Astrocyte of the spinal cord (primary cell): ENCODE measurements at regions not wholly inside any gene's neighbourhood (a gene's known extent, or its start where the extent isn't known, plus 50 kb on each side); places are given as distances from the start of the nearest gene placed in this dataset.
A peak's percentile ranks its signal among the peaks of the same experiment; 100 is the strongest.

ENCODE experiments used
- DNase-seq: peaks from one replicate; pipeline ENCODE4 v3.0.0; 2011; ENCODE audit warnings: low read depth, low spot score
- H3K4me3 ChIP-seq: 2 replicates; pipeline ENCODE4 v1.5.1; 2011; ENCODE audit warnings: low read depth, mild to moderate bottlenecking, low read length, moderate library complexity
- CTCF ChIP-seq: IDR thresholded peaks from 2 replicates; pipeline ENCODE4 v1.5.1; 2012; ENCODE audit warnings: low read depth, mild to moderate bottlenecking, low read length, inconsistent platforms
- in situ Hi-C: cut with HindIII; loops from 2 replicates; pipeline ENCODE4 v1.10.0; 2017; ENCODE audit warnings: low sequenced_read_pairs

GRCh38 chr3:35944926-35945710 is 305.8 kb downstream of the ARPP21 start:
- TF ChIP-seq CTCF, result no peak
- in situ Hi-C loops, result no loop called here
- H3K4me3 ChIP-seq, result no peak overlapping the region
- peak; percentile 29 for DNase-seq

GRCh38 chr3:35946121-35946853 is 307.0 kb downstream of the ARPP21 start:
- peak; percentile 34 for TF ChIP-seq CTCF
- H3K4me3 ChIP-seq, result no peak overlapping the region
- in situ Hi-C loops, result no loop called here
- DNase-seq, result peak; percentile 62

- DNase-seq, result no peak
- no peak overlapping the region for H3K4me3 ChIP-seq
- no peak for TF ChIP-seq CTCF
- in situ Hi-C loops, result no loop called here
Measured at GRCh38 chr3:35946854-35947515, 307.7 kb downstream of the ARPP21 start.

- no peak for DNase-seq
- no peak for TF ChIP-seq CTCF
- no peak overlapping the region for H3K4me3 ChIP-seq
- in situ Hi-C loops, result no loop called here
Measured at GRCh38 chr3:35950021-35950420, 310.7 kb downstream of the ARPP21 start.

- in situ Hi-C loops, result no loop called here
- no peak for TF ChIP-seq CTCF
- H3K4me3 ChIP-seq, result no peak overlapping the region
- DNase-seq, result no peak
Measured at GRCh38 chr3:35954413-35954812, 315.1 kb downstream of the ARPP21 start.

GRCh38 chr3:35965908-35966307 is 326.6 kb downstream of the ARPP21 start:
- in situ Hi-C loops, result no loop called here
- peak; percentile 55 for DNase-seq
- TF ChIP-seq CTCF, result peak; percentile 65
- H3K4me3 ChIP-seq, result no peak overlapping the region
